LNCaP clone FGC (cell line): ENCODE measurements at regions not wholly inside any gene's neighbourhood (a gene's known extent, or its start where the extent isn't known, plus 50 kb on each side); places are given as distances from the start of the nearest gene placed in this dataset.

Experiments
- DNase-seq: peaks from one replicate; pipeline ENCODE4 v3.0.0-alpha.2; 2011; ENCODE audit warnings: low read depth
- H3K4me3 ChIP-seq: 2 replicates; pipeline ENCODE4 v1.5.1; 2011; ENCODE audit warnings: mild to moderate bottlenecking, low read depth, low read length, control low read depth
- CTCF ChIP-seq: IDR thresholded peaks from 2 replicates; pipeline ENCODE4 v1.5.1; 2012; ENCODE audit warnings: mild to moderate bottlenecking; ENCODE audit not compliant: control insufficient read depth, insufficient read depth; ENCODE audit errors: extremely low read depth

- H3K4me3 ChIP-seq, result no peak overlapping the region
- no peak for DNase-seq
- no peak for TF ChIP-seq CTCF
These were observed 243.4 kb upstream of the PPP2R2D start for GRCh38 chr10:131657318-131657984.

- no peak for DNase-seq
- no peak for TF ChIP-seq CTCF
- no peak overlapping the region for H3K4me3 ChIP-seq
These were observed 242.8 kb upstream of the PPP2R2D start for GRCh38 chr10:131657985-131658330.

GRCh38 chr10:131658476-131659110 is 242.2 kb upstream of the PPP2R2D start:
- H3K4me3 ChIP-seq, result no peak overlapping the region
- TF ChIP-seq CTCF, result no peak
- DNase-seq, result no peak

- no peak overlapping the region for H3K4me3 ChIP-seq
- DNase-seq, result no peak
- no peak for TF ChIP-seq CTCF
These were observed 240.4 kb upstream of the PPP2R2D start for GRCh38 chr10:131660427-131660826.

GRCh38 chr10:131662851-131663250 is 238.0 kb upstream of the PPP2R2D start:
- no peak for TF ChIP-seq CTCF
- no peak overlapping the region for H3K4me3 ChIP-seq
- no peak for DNase-seq

- TF ChIP-seq CTCF, result no peak
- H3K4me3 ChIP-seq, result no peak overlapping the region
- DNase-seq, result no peak
These were observed 237.5 kb upstream of the PPP2R2D start for GRCh38 chr10:131663351-131663750.

- no peak for TF ChIP-seq CTCF
- no peak overlapping the region for H3K4me3 ChIP-seq
- no peak for DNase-seq
These were observed 234.7 kb upstream of the PPP2R2D start for GRCh38 chr10:131666091-131666490.
